H9 (cell line): ENCODE measurements at regions not wholly inside any gene's neighbourhood (a gene's known extent, or its start where the extent isn't known, plus 50 kb on each side); places are given as distances from the start of the nearest gene placed in this dataset.

Experiments
- DNase-seq: peaks from one replicate; pipeline ENCODE4 v3.0.0-alpha.2; 2017
- H2AFZ ChIP-seq: one replicate; pipeline ENCODE4 v1.6.1; 2013; ENCODE audit warnings: mild to moderate bottlenecking, low read length, control low read depth, moderate library complexity
- H2AK5ac ChIP-seq: 2 replicates; pipeline ENCODE4 v1.6.1; 2013; ENCODE audit warnings: low read length, control low read depth, mixed read lengths; ENCODE audit not compliant: insufficient read length
- H2BK120ac ChIP-seq: one replicate; pipeline ENCODE4 v1.6.1; 2013; ENCODE audit warnings: low read depth, mild to moderate bottlenecking, low read length, control low read depth, inconsistent platforms; ENCODE audit not compliant: poor library complexity, severe bottlenecking
- H2BK12ac ChIP-seq: 2 replicates; pipeline ENCODE4 v1.6.1; 2013; ENCODE audit warnings: low read length, control low read depth, mixed read lengths, low read depth; ENCODE audit not compliant: insufficient read length
- H2BK15ac ChIP-seq: 2 replicates; pipeline ENCODE4 v1.6.1; 2013; ENCODE audit warnings: low read depth, low read length, control low read depth
- H2BK20ac ChIP-seq: one replicate; pipeline ENCODE4 v1.6.1; 2013; ENCODE audit warnings: low read depth, mild to moderate bottlenecking, low read length, control low read depth, inconsistent platforms; ENCODE audit not compliant: poor library complexity, severe bottlenecking
- H2BK5ac ChIP-seq: 2 replicates; pipeline ENCODE4 v1.6.1; 2013; ENCODE audit warnings: low read length, control low read depth, mixed read lengths; ENCODE audit not compliant: insufficient read length
- H3K14ac ChIP-seq: 2 replicates; pipeline ENCODE4 v1.6.1; 2013; ENCODE audit warnings: low read length, control low read depth; ENCODE audit not compliant: insufficient read depth
- H3K18ac ChIP-seq: 2 replicates; pipeline ENCODE4 v1.6.1; 2013; ENCODE audit warnings: low read depth, mild to moderate bottlenecking, mixed read lengths, low read length, control low read depth; ENCODE audit not compliant: insufficient read length
- H3K23ac ChIP-seq: 2 replicates; pipeline ENCODE4 v1.6.1; 2013; ENCODE audit warnings: low read length, control low read depth, mixed read lengths, low read depth; ENCODE audit not compliant: insufficient read length
- H3K23me2 ChIP-seq: 2 replicates; pipeline ENCODE4 v1.6.1; 2013; ENCODE audit warnings: low read depth, mild to moderate bottlenecking, mixed read lengths, low read length, control low read depth; ENCODE audit not compliant: insufficient read length, poor library complexity, severe bottlenecking
- H3K27ac ChIP-seq: 2 replicates; pipeline ENCODE4 v1.5.1; 2013; ENCODE audit warnings: low read length, control low read depth, mixed read lengths, low read depth; ENCODE audit not compliant: insufficient read length
- H3K27me3 ChIP-seq: 2 replicates; pipeline ENCODE4 v1.6.1; 2013; ENCODE audit warnings: low read length, control low read depth, inconsistent platforms; ENCODE audit not compliant: insufficient read depth
- H3K4ac ChIP-seq: 2 replicates; pipeline ENCODE4 v1.6.1; 2013; ENCODE audit warnings: low read depth, mild to moderate bottlenecking, control low read depth, inconsistent platforms, low read length, moderate library complexity
- H3K4me1 ChIP-seq: 2 replicates; pipeline ENCODE4 v1.6.1; 2013; ENCODE audit warnings: low read length, control low read depth, inconsistent platforms; ENCODE audit not compliant: insufficient read depth
- H3K4me2 ChIP-seq: 2 replicates; pipeline ENCODE4 v1.6.1; 2013; ENCODE audit warnings: low read length, control low read depth, mixed read lengths; ENCODE audit not compliant: insufficient read length, insufficient read depth
- H3K56ac ChIP-seq: 2 replicates; pipeline ENCODE4 v1.6.1; 2013; ENCODE audit warnings: low read depth, mild to moderate bottlenecking, mixed read lengths, low read length, control low read depth; ENCODE audit not compliant: insufficient read length
- H3K79me1 ChIP-seq: 2 replicates; pipeline ENCODE4 v1.6.1; 2013; ENCODE audit warnings: low read depth, mild to moderate bottlenecking, moderate library complexity, low read length, control low read depth, inconsistent platforms; ENCODE audit not compliant: insufficient read depth, poor library complexity, severe bottlenecking
- H3K79me2 ChIP-seq: 2 replicates; pipeline ENCODE4 v1.6.1; 2013; ENCODE audit warnings: low read length, control low read depth, inconsistent platforms; ENCODE audit not compliant: insufficient read depth
- H3K9ac ChIP-seq: 2 replicates; pipeline ENCODE4 v1.6.1; 2013; ENCODE audit warnings: low read length, control low read depth, mixed read lengths; ENCODE audit not compliant: insufficient read length; ENCODE audit errors: extremely low read depth
- H3K9me3 ChIP-seq: one replicate; pipeline ENCODE4 v1.6.1; 2013; ENCODE audit warnings: low read depth, low read length, inconsistent platforms; ENCODE audit not compliant: control insufficient read depth
- H3T11ph ChIP-seq: one replicate; pipeline ENCODE4 v1.6.1; 2013; ENCODE audit warnings: mild to moderate bottlenecking, low read length, control low read depth, inconsistent platforms
- H4K20me1 ChIP-seq: one replicate; pipeline ENCODE4 v1.6.1; 2013; ENCODE audit not compliant: control insufficient read depth, insufficient read length, insufficient read depth
- H4K5ac ChIP-seq: 2 replicates; pipeline ENCODE4 v1.6.1; 2013; ENCODE audit warnings: low read depth, mild to moderate bottlenecking, mixed read lengths, low read length, control low read depth; ENCODE audit not compliant: insufficient read length
- H4K8ac ChIP-seq: replicated peaks from 2 replicates; pipeline ENCODE4 v1.6.1; 2013; ENCODE audit warnings: low read length, control low read depth, mixed read lengths, low read depth; ENCODE audit not compliant: insufficient read length
- H4K91ac ChIP-seq: 2 replicates; pipeline ENCODE4 v1.6.1; 2013; ENCODE audit warnings: low read depth, mild to moderate bottlenecking, moderate library complexity, mixed read lengths, low read length, control low read depth; ENCODE audit not compliant: insufficient read length
- H3K27ac Mint-ChIP-seq, 3 experiments: 2 replicates in 2 of 3; 3 replicates in 1 of 3; pipeline ENCODE4 v1.8.0; 2020 to 2021; ENCODE audit warnings: mixed read lengths in 3 of 3, mild to moderate bottlenecking in 1 of 3, moderate library complexity in 1 of 3
- H3K27me3 Mint-ChIP-seq: 2 replicates; pipeline ENCODE4 v1.8.0; 2021; ENCODE audit warnings: low read depth, mild to moderate bottlenecking, moderate library complexity, mixed read lengths
- H3K36me3 Mint-ChIP-seq, 3 experiments: 2 replicates in 2 of 3; 3 replicates in 1 of 3; pipeline ENCODE4 v1.8.0; 2020 to 2021; ENCODE audit warnings: low read depth in 3 of 3, mixed read lengths in 3 of 3; ENCODE audit not compliant: insufficient read depth in 1 of 3
- H3K4me1 Mint-ChIP-seq, 2 experiments: 2 replicates each; pipeline ENCODE4 v1.8.0; 2020; ENCODE audit warnings: mixed read lengths in 2 of 2
- H3K4me3 Mint-ChIP-seq, 2 experiments: 2 replicates in 1 of 2; 3 replicates in 1 of 2; pipeline ENCODE4 v1.8.0; 2020 to 2021; ENCODE audit warnings: mild to moderate bottlenecking in 2 of 2, mixed read lengths in 2 of 2, moderate library complexity in 1 of 2
- H3K9me3 Mint-ChIP-seq, 2 experiments: 2 replicates in 1 of 2; 3 replicates in 1 of 2; pipeline ENCODE4 v1.8.0; 2020; ENCODE audit warnings: mild to moderate bottlenecking in 2 of 2, mixed read lengths in 2 of 2, moderate library complexity in 1 of 2
- CTCF ChIP-seq: fragments of 200-600 bp; sonication (generic); conservative IDR thresholded peaks from 3 replicates; pipeline ENCODE4 v1.8.0; 2021; ENCODE audit warnings: antibody characterized with exemption, mild to moderate bottlenecking
- WGBS: extraction: QIAGEN DNeasy Blood & Tissue Kit; methylation state at CpG from one replicate; pipeline ENCODE4 v1.1.7; 2013; ENCODE audit warnings: missing lambda C conversion rate, low lambda C conversion rate, mixed read lengths; ENCODE audit not compliant: insufficient read length; ENCODE audit errors: extremely low coverage; 5-methylcytosine and 5-hydroxymethylcytosine counted together

GRCh38 chr12:118575730-118576129 is 199.4 kb downstream of the SUDS3 start:
- H3K56ac ChIP-seq = no peak overlapping the region
- H3K9ac ChIP-seq = no peak overlapping the region
- H2BK5ac ChIP-seq = no peak overlapping the region
- 95% methylated on average over 2 of the region's 2 CpGs for WGBS
- Mint-ChIP-seq H3K9me3 (peaks cover 13 to 18% of the 10 kb centered on the region in 2 experiments), H3K4me3 (no peak overlapping the region), H3K36me3 (peaks cover 1 to 10% (median 4%) of the 10 kb centered on the region in 3 experiments; a peak in 6 of 7 replicates), H3K27ac (no peak overlapping the region), H3K4me1 (no peaks in the 10 kb centered on the region), H3K27me3 (peaks cover 2% of the 10 kb centered on the region; the same call in 1 of the 2 replicates)
- no peak overlapping the region for H2BK120ac ChIP-seq
- no peak overlapping the region for H2AK5ac ChIP-seq
- no peak overlapping the region for H3K14ac ChIP-seq
- H3K23me2 ChIP-seq = no peaks in the 10 kb centered on the region
- no peak overlapping the region for H2BK20ac ChIP-seq
- H3K23ac ChIP-seq = no peak overlapping the region
- H4K5ac ChIP-seq = no peak overlapping the region
- no peak overlapping the region for H4K91ac ChIP-seq
- no peaks in the 10 kb centered on the region for H3K79me1 ChIP-seq
- H3K4me1 ChIP-seq = no peaks in the 10 kb centered on the region
- no peak for DNase-seq
- H4K20me1 ChIP-seq = no peaks in the 10 kb centered on the region
- no peak overlapping the region for H2BK12ac ChIP-seq
- no peaks in the 10 kb centered on the region for H3K27me3 ChIP-seq
- H3K27ac ChIP-seq = no peak overlapping the region
- peaks cover 12% of the 10 kb centered on the region for H3K9me3 ChIP-seq
- no peak overlapping the region for H3K4me2 ChIP-seq
- H2BK15ac ChIP-seq = no peak overlapping the region
- no peak overlapping the region for H3K18ac ChIP-seq
- TF ChIP-seq CTCF = no peak
- peak overlapping the region; percentile 1 for H4K8ac ChIP-seq
- H2AFZ ChIP-seq = no peak overlapping the region
- H3K4ac ChIP-seq = no peak overlapping the region
- no peaks in the 10 kb centered on the region; the same call in 1 of the 2 replicates for H3K79me2 ChIP-seq
- no peak overlapping the region for H3T11ph ChIP-seq
